ENCODE measurements at regions not wholly inside any gene's neighbourhood (a gene's known extent, or its start where the extent isn't known, plus 50 kb on each side); places are given as distances from the start of the nearest gene placed in this dataset.
"Not testable (repeated sequence)": the region's sequence is repeated elsewhere in the genome, so short reads cannot be mapped to it uniquely, and the experiment has no call there.

GRCh38 chr9:97248252-97248651, 59.2 kb upstream of the CCDC180 start:
- DNase-seq: not testable (repeated sequence)

- no peak for DNase-seq
Observed at GRCh38 chr9:97243606-97244005, 63.9 kb upstream of the CCDC180 start.

GRCh38 chr9:97241430-97241829, 66.0 kb upstream of the CCDC180 start:
- DNase-seq: not testable (repeated sequence)

- DNase-seq: peak; percentile 91
Observed at GRCh38 chr9:97237951-97238889, 69.2 kb upstream of the CCDC180 start.

- peak; percentile 66 for DNase-seq
Observed at GRCh38 chr9:97237311-97237786, 70.1 kb upstream of the CCDC180 start.

- DNase-seq: peak; percentile 13
Observed at GRCh38 chr9:97233009-97233400, 74.5 kb upstream of the CCDC180 start.

- peak; percentile 84 for DNase-seq
Observed at GRCh38 chr9:97232060-97233008, 75.1 kb upstream of the CCDC180 start.

- not testable (repeated sequence) for DNase-seq
Observed at GRCh38 chr9:97222393-97222792, 85.1 kb upstream of the CCDC180 start.

- DNase-seq: peak; percentile 77
Observed at GRCh38 chr9:97221478-97222355, 85.7 kb upstream of the CCDC180 start.

GRCh38 chr9:97220894-97221477, 86.5 kb upstream of the CCDC180 start:
- DNase-seq: peak; percentile 38

- not testable (repeated sequence) for DNase-seq
Observed at GRCh38 chr9:97220396-97220795, 87.1 kb upstream of the CCDC180 start.

- not testable (repeated sequence) for DNase-seq
Observed at GRCh38 chr9:97219443-97220140, 87.9 kb upstream of the CCDC180 start.

- not testable (repeated sequence) for DNase-seq
Observed at GRCh38 chr9:97215127-97215526, 92.3 kb upstream of the CCDC180 start.

GRCh38 chr9:97214556-97214955, 92.9 kb upstream of the CCDC180 start:
- DNase-seq: not testable (repeated sequence)

- not testable (repeated sequence) for DNase-seq
Observed at GRCh38 chr9:97199683-97200082, 107.8 kb upstream of the CCDC180 start.

- DNase-seq: not testable (repeated sequence)
Observed at GRCh38 chr9:97193767-97194166, 113.7 kb upstream of the CCDC180 start.

GRCh38 chr9:97188545-97188944, 118.9 kb upstream of the CCDC180 start:
- DNase-seq: no peak

- DNase-seq: not testable (repeated sequence)
Observed at GRCh38 chr9:97187706-97188105, 119.8 kb upstream of the CCDC180 start.

- DNase-seq: no peak
Observed at GRCh38 chr9:97186493-97186892, 121.0 kb upstream of the CCDC180 start.

- DNase-seq: not testable (repeated sequence)
Observed at GRCh38 chr9:97182532-97182931, 124.9 kb upstream of the CCDC180 start.

- no peak for DNase-seq
Observed at GRCh38 chr9:97179616-97180015, 127.8 kb upstream of the CCDC180 start.
